H1 (cell line): ENCODE measurements at regions not wholly inside any gene's neighbourhood (a gene's known extent, or its start where the extent isn't known, plus 50 kb on each side); places are given as distances from the start of the nearest gene placed in this dataset.

Source experiments
- CTCF ChIA-PET: fragments of 300-600 bp; sonication (Branson Sonifier 250); formaldehyde crosslinking; loops from one replicate; lab custom pipeline; 2021; ENCODE audit not compliant: partially characterized antibody; lab: Charles Lee
- POLR2A ChIA-PET: fragments of 300-600 bp; sonication (Branson Sonifier 250); formaldehyde crosslinking; loops from one replicate; lab custom pipeline; 2021; ENCODE audit warnings: inconsistent platforms; ENCODE audit not compliant: partially characterized antibody; lab: Charles Lee
- DNase-seq, 2 experiments: peaks; one replicate each; pipeline versions ENCODE4 v3.0.0 to v3.0.0-alpha.2; 2010 to 2022; ENCODE audit warnings: low spot score in 2 of 2, low read depth in 1 of 2, mixed read lengths in 1 of 2
- FAIRE-seq: peaks from 2 replicates; lab custom pipeline; 2011; peaks lifted over from hg19 to GRCh38; lab: Jason Lieb, UNC
- H2AFZ ChIP-seq: 2 replicates; pipeline ENCODE4 v1.8.1; 2012; ENCODE audit warnings: low read length, inconsistent platforms
- H2AK5ac ChIP-seq: 2 replicates; pipeline ENCODE4 v1.6.1; 2013; ENCODE audit warnings: low read depth, low read length
- H2BK120ac ChIP-seq: replicated peaks from 2 replicates; pipeline ENCODE3; 2013; ENCODE audit warnings: low read depth, low read length, inconsistent platforms
- H2BK12ac ChIP-seq: 2 replicates; pipeline ENCODE4 v1.6.1; 2013; ENCODE audit warnings: low read depth, low read length
- H2BK15ac ChIP-seq: 2 replicates; pipeline ENCODE4 v1.6.1; 2013; ENCODE audit warnings: low read length
- H2BK20ac ChIP-seq: 2 replicates; pipeline ENCODE4 v1.6.1; 2013; ENCODE audit warnings: low read length
- H2BK5ac ChIP-seq: 2 replicates; pipeline ENCODE4 v1.6.1; 2013; ENCODE audit warnings: low read depth, low read length
- H3K14ac ChIP-seq: 2 replicates; pipeline ENCODE4 v1.6.1; 2013; ENCODE audit warnings: inconsistent platforms; ENCODE audit not compliant: insufficient read length
- H3K18ac ChIP-seq: 2 replicates; pipeline ENCODE4 v1.6.1; 2013; ENCODE audit warnings: low read length; ENCODE audit errors: extremely low read depth
- H3K23ac ChIP-seq: 2 replicates; pipeline ENCODE4 v1.6.1; 2013; ENCODE audit warnings: inconsistent platforms; ENCODE audit not compliant: insufficient read length
- H3K23me2 ChIP-seq: 2 replicates; pipeline ENCODE4 v1.6.1; 2013; ENCODE audit warnings: low read depth, low read length
- H3K27ac ChIP-seq: 2 replicates; pipeline ENCODE4 v1.6.1; 2011; ENCODE audit warnings: low read depth, low read length, inconsistent platforms
- H3K27me3 ChIP-seq, 4 experiments: replicated peaks in 1 of 4; 1 replicate in 1 of 4; 2 replicates in 3 of 4; pipeline versions ENCODE4 v1.6.1 to v1.8.1; 2011 to 2013; ENCODE audit warnings: low read length in 3 of 4, mild to moderate bottlenecking in 3 of 4, inconsistent platforms in 2 of 4, mixed read lengths in 2 of 4, moderate library complexity in 1 of 4; ENCODE audit not compliant: control insufficient read depth in 3 of 4, insufficient read depth in 3 of 4; ENCODE audit errors: extremely low read depth in 1 of 4
- H3K36me3 ChIP-seq, 4 experiments: 2 replicates each; pipeline versions ENCODE4 v1.6.1 to v1.8.1; 2011 to 2013; ENCODE audit warnings: mild to moderate bottlenecking in 4 of 4, low read length in 3 of 4, moderate library complexity in 2 of 4, control low read depth in 1 of 4, inconsistent platforms in 1 of 4; ENCODE audit not compliant: insufficient read depth in 4 of 4, control insufficient read depth in 2 of 4
- H3K4ac ChIP-seq: replicated peaks from 2 replicates; pipeline ENCODE3; 2013; ENCODE audit warnings: low read length, low read depth, mixed read lengths, inconsistent platforms; ENCODE audit not compliant: insufficient read length
- H3K4me1 ChIP-seq, 4 experiments: replicated peaks in 1 of 4; 1 replicate in 1 of 4; 2 replicates in 3 of 4; pipeline versions ENCODE4 v1.6.1 to v1.8.1; 2011 to 2013; ENCODE audit warnings: low read length in 3 of 4, inconsistent platforms in 2 of 4, mixed read lengths in 1 of 4; ENCODE audit not compliant: insufficient read depth in 4 of 4, control insufficient read depth in 3 of 4
- H3K4me2 ChIP-seq, 2 experiments: 2 replicates each; pipeline versions ENCODE4 v1.6.1 to v1.8.1; 2011 to 2013; ENCODE audit warnings: low read depth in 2 of 2, low read length in 2 of 2, control low read depth in 1 of 2, inconsistent platforms in 1 of 2, mild to moderate bottlenecking in 1 of 2; ENCODE audit not compliant: insufficient read depth in 1 of 2
- H3K4me3 ChIP-seq, 4 experiments: fragments of 200-600, 300-600 bp in 1 of 4; sonication (generic), shearing (Covaris generic), sonication (Bioruptor Twin) in 1 of 4; 2 replicates each; pipeline versions ENCODE4 v1.5.1 to v1.8.1; 2011 to 2016; ENCODE audit warnings: low read length in 4 of 4, low read depth in 3 of 4, control low read depth in 2 of 4, inconsistent platforms in 2 of 4, mild to moderate bottlenecking in 2 of 4, mixed read lengths in 1 of 4, moderate library complexity in 1 of 4; ENCODE audit not compliant: insufficient read depth in 2 of 4; ENCODE audit errors: extremely low read depth in 1 of 4
- H3K56ac ChIP-seq: replicated peaks from 2 replicates; pipeline ENCODE3; 2013; ENCODE audit warnings: low read depth, mild to moderate bottlenecking, mixed read lengths, low read length, inconsistent platforms; ENCODE audit not compliant: insufficient read length
- H3K79me1 ChIP-seq: 2 replicates; pipeline ENCODE4 v1.6.1; 2013; ENCODE audit warnings: low read depth, low read length, control low read depth
- H3K79me2 ChIP-seq, 2 experiments: 2 replicates each; pipeline versions ENCODE4 v1.6.1 to v1.8.1; 2012 to 2013; ENCODE audit warnings: low read length in 2 of 2, mild to moderate bottlenecking in 2 of 2, inconsistent platforms in 1 of 2; ENCODE audit not compliant: insufficient read depth in 2 of 2, control insufficient read depth in 1 of 2
- H3K9ac ChIP-seq, 4 experiments: replicated peaks in 1 of 4; 1 replicate in 1 of 4; 2 replicates in 3 of 4; pipeline versions ENCODE4 v1.6.1 to v1.8.1; 2011 to 2013; ENCODE audit warnings: low read depth in 3 of 4, low read length in 3 of 4, control low read depth in 2 of 4, mild to moderate bottlenecking in 2 of 4, moderate library complexity in 2 of 4, inconsistent platforms in 1 of 4; ENCODE audit errors: extremely low read depth in 1 of 4
- H3K9me3 ChIP-seq, 2 experiments: 2 replicates each; pipeline versions ENCODE4 v1.6.1 to v1.8.1; 2012 to 2013; ENCODE audit warnings: mild to moderate bottlenecking in 2 of 2, moderate library complexity in 2 of 2, control low read depth in 1 of 2, inconsistent platforms in 1 of 2, low read depth in 1 of 2, low read length in 1 of 2, mixed read lengths in 1 of 2; ENCODE audit not compliant: insufficient read depth in 2 of 2
- H4K20me1 ChIP-seq, 2 experiments: replicated peaks in 1 of 2; 2 replicates each; pipeline versions ENCODE3 to v1.8.1; 2011 to 2013; ENCODE audit warnings: inconsistent platforms in 2 of 2, low read length in 2 of 2, mild to moderate bottlenecking in 1 of 2; ENCODE audit not compliant: insufficient read depth in 2 of 2, control insufficient read depth in 1 of 2
- H4K5ac ChIP-seq: 2 replicates; pipeline ENCODE4 v1.6.1; 2013; ENCODE audit warnings: low read length, low read depth, mixed read lengths, inconsistent platforms; ENCODE audit not compliant: insufficient read length
- H4K8ac ChIP-seq: 2 replicates; pipeline ENCODE4 v1.8.0; 2013; ENCODE audit warnings: mild to moderate bottlenecking, moderate library complexity, low read length, inconsistent platforms; ENCODE audit not compliant: insufficient read depth; ENCODE audit errors: extremely low read depth
- H4K91ac ChIP-seq: replicated peaks from 2 replicates; pipeline ENCODE3; 2013; ENCODE audit warnings: low read length, mixed read lengths, inconsistent platforms; ENCODE audit not compliant: insufficient read length
- SIRT6 ChIP-seq: IDR thresholded peaks from one replicate; pipeline ENCODE4 v1.7.1; 2012; ENCODE audit warnings: low read length, inconsistent platforms
- TAF1 ChIP-seq: IDR thresholded peaks from 2 replicates; pipeline ENCODE4 v1.6.1; 2011; ENCODE audit warnings: mild to moderate bottlenecking, low read depth, low read length
- ZNF274 ChIP-seq: IDR thresholded peaks from 2 replicates; pipeline ENCODE4 v1.7.0; 2012; ENCODE audit warnings: low read length, borderline replicate concordance; ENCODE audit errors: extremely low read depth
- WGBS, 2 experiments: shearing (Covaris generic) in 1 of 2; methylation state at CpG; one replicate each; pipeline versions ENCODE4 v1.1.6 to v1.1.7; 2013 to 2015; ENCODE audit warnings: low lambda C conversion rate in 2 of 2, mixed read lengths in 2 of 2, inconsistent platforms in 1 of 2, low coverage in 1 of 2, missing lambda C conversion rate in 1 of 2; ENCODE audit not compliant: insufficient replicate concordance in 2 of 2, insufficient coverage in 1 of 2, insufficient read length in 1 of 2; ENCODE audit errors: extremely low coverage in 1 of 2, missing lambda C conversion rate in 1 of 2; 5-methylcytosine and 5-hydroxymethylcytosine counted together
- TF ChIP-seq, protein P1 (sequence below): IDR thresholded peaks from 2 replicates; pipeline ENCODE4 v1.6.1; 2012; ENCODE audit warnings: inconsistent platforms

DNA sequence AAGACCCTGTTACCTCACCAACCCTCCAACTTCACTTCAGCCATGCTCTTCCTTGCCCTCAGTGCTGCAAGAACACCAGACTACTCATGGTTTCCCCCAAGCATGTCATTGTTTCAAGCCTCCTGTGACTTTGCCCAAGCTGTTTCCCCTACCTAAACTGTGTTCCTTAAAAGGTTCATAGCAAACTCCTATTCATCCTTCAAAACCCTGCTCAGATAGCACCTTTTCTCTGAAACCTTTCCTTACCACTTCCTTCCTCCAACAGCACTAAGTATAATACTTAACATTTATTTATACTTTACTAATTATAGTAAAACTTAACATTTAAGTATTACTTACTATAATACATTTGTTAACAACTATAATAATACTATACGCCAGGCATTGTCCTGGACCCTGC lies 136.2 kb downstream of the CCT6B start:
- Histone ChIP-seq H2BK12ac (no peak overlapping the region), H4K5ac (no peak overlapping the region), H2AFZ (no peak overlapping the region), H3K9me3 (no peaks in the 10 kb centered on the region), H3K36me3 (no peaks in the 10 kb centered on the region), H2BK20ac (no peak overlapping the region), H3K4me2 (no peak overlapping the region), H3K14ac (no peak overlapping the region), H3K23ac (no peak overlapping the region), H3K23me2 (no peaks in the 10 kb centered on the region), H3K27me3 (peaks cover 0 to 19% (median 10%) of the 10 kb centered on the region in 4 experiments; a peak in 6 of 7 replicates), H3K79me2 (no peaks in the 10 kb centered on the region), H3K27ac (no peak overlapping the region), H3K56ac (no peak overlapping the region), H2AK5ac (no peak overlapping the region), H4K91ac (no peak overlapping the region), H2BK15ac (no peak overlapping the region), H3K4me1 (peaks cover 3 to 12% (median 7%) of the 10 kb centered on the region in 4 experiments), H2BK5ac (no peak overlapping the region), H3K9ac (no peak overlapping the region), H3K18ac (no peak overlapping the region), H4K20me1 (no peaks in the 10 kb centered on the region), H3K4me3 (no peak overlapping the region), H3K79me1 (no peaks in the 10 kb centered on the region), H2BK120ac (no peak overlapping the region), H4K8ac (no peak overlapping the region), H3K4ac (no peak overlapping the region)
- FAIRE-seq = no peak
- 83% methylated on average over 1 of the region's 1 CpG; no CpG with 5 or more reads in 1 of the 2 experiments for WGBS, 2 experiments
- ChIA-PET CTCF (no interaction called here), POLR2A (no interaction called here)
- TF ChIP-seq SIRT6 (no peak), TAF1 (no peak), ZNF274 (no peak)
- TF ChIP-seq, protein P1, sequence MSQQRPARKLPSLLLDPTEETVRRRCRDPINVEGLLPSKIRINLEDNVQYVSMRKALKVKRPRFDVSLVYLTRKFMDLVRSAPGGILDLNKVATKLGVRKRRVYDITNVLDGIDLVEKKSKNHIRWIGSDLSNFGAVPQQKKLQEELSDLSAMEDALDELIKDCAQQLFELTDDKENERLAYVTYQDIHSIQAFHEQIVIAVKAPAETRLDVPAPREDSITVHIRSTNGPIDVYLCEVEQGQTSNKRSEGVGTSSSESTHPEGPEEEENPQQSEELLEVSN = no peak
- no peak for DNase-seq
